Keratinocyte (primary cell): ENCODE measurements at regions not wholly inside any gene's neighbourhood (a gene's known extent, or its start where the extent isn't known, plus 50 kb on each side); places are given as distances from the start of the nearest gene placed in this dataset.

Experiments
- DNase-seq: peaks from one replicate; pipeline ENCODE4 v3.0.0-alpha.2; 2011; ENCODE audit warnings: low read depth, missing footprints, low spot score
- FAIRE-seq: peaks from 2 replicates; lab custom pipeline; 2011; peaks lifted over from hg19 to GRCh38; lab: Jason Lieb, UNC
- H2AFZ ChIP-seq: 2 replicates; pipeline ENCODE4 v1.6.0; 2012; ENCODE audit warnings: low read length, control low read depth, inconsistent platforms; ENCODE audit not compliant: control insufficient read depth
- H3K27ac ChIP-seq: 2 replicates; pipeline ENCODE4 v1.5.1; 2011; ENCODE audit warnings: low read length; ENCODE audit not compliant: control insufficient read depth, insufficient read depth
- H3K27me3 ChIP-seq: 3 replicates; pipeline ENCODE4 v1.6.0; 2011; ENCODE audit warnings: low read length; ENCODE audit not compliant: control insufficient read depth, insufficient read depth; ENCODE audit errors: extremely low read depth
- H3K36me3 ChIP-seq, 2 experiments: 2 replicates in 1 of 2; 3 replicates in 1 of 2; pipeline ENCODE4 v1.5.1; 2011; ENCODE audit warnings: low read length in 2 of 2, mild to moderate bottlenecking in 1 of 2; ENCODE audit not compliant: control insufficient read depth in 2 of 2, insufficient read depth in 2 of 2; ENCODE audit errors: extremely low read depth in 1 of 2
- H3K4me1 ChIP-seq: 3 replicates; pipeline ENCODE4 v1.5.1; 2011; ENCODE audit warnings: low read length; ENCODE audit not compliant: control insufficient read depth, insufficient read depth; ENCODE audit errors: extremely low read depth
- H3K4me2 ChIP-seq: 3 replicates; pipeline ENCODE4 v1.6.0; 2011; ENCODE audit warnings: low read depth, low read length; ENCODE audit not compliant: control insufficient read depth, insufficient read depth; ENCODE audit errors: extremely low read depth
- H3K4me3 ChIP-seq, 3 experiments: fragments of 200-600 bp in 1 of 3; sonication (generic) in 1 of 3; 2 replicates in 2 of 3; 3 replicates in 1 of 3; pipeline ENCODE4 v1.5.1; 2011 to 2016; ENCODE audit warnings: low read length in 3 of 3, mild to moderate bottlenecking in 3 of 3, control low read depth in 2 of 3, inconsistent platforms in 1 of 3, low read depth in 1 of 3, mixed read lengths in 1 of 3, mixed run types in 1 of 3, moderate library complexity in 1 of 3; ENCODE audit not compliant: control insufficient read depth in 2 of 3, insufficient read depth in 2 of 3; ENCODE audit errors: extremely low read depth in 1 of 3
- H3K79me2 ChIP-seq: 2 replicates; pipeline ENCODE4 v1.6.0; 2012; ENCODE audit warnings: low read length; ENCODE audit not compliant: control insufficient read depth, insufficient read depth
- H3K9ac ChIP-seq: 3 replicates; pipeline ENCODE4 v1.6.0; 2011; ENCODE audit warnings: low read length; ENCODE audit not compliant: control insufficient read depth, insufficient read depth; ENCODE audit errors: extremely low read depth
- H3K9me1 ChIP-seq: 3 replicates; pipeline ENCODE4 v1.6.0; 2011; ENCODE audit warnings: low read length; ENCODE audit not compliant: control insufficient read depth, insufficient read depth; ENCODE audit errors: extremely low read depth
- H3K9me3 ChIP-seq: 2 replicates; pipeline ENCODE4 v1.5.1; 2012; ENCODE audit warnings: low read depth, low read length; ENCODE audit not compliant: control insufficient read depth
- H4K20me1 ChIP-seq: 3 replicates; pipeline ENCODE4 v1.6.0; 2011; ENCODE audit warnings: low read length; ENCODE audit not compliant: control insufficient read depth, insufficient read depth; ENCODE audit errors: extremely low read depth
- CTCF ChIP-seq, 3 experiments: IDR thresholded peaks in 1 of 3; conservative IDR thresholded peaks in 1 of 3; optimal IDR thresholded peaks in 1 of 3; 2 replicates in 2 of 3; 3 replicates in 1 of 3; pipeline versions ENCODE3 to v1.5.1; 2011; ENCODE audit warnings: low read length in 3 of 3, mild to moderate bottlenecking in 3 of 3, moderate library complexity in 2 of 3, control low read depth in 1 of 3, inconsistent platforms in 1 of 3; ENCODE audit not compliant: insufficient read depth in 2 of 3; ENCODE audit errors: extremely low read depth in 1 of 3
- EZH2 ChIP-seq: IDR thresholded peaks from one replicate; pipeline ENCODE4 v1.6.1; 2012; ENCODE audit warnings: inconsistent platforms, mild to moderate bottlenecking, low read length, moderate library complexity
- dilution Hi-C: fragments of 300-500 bp; cut with MboI; formaldehyde crosslinking; loops from one replicate; pipeline ENCODE4 v1.7.0; 2020; ENCODE audit warnings: low sequenced_read_pairs; ENCODE audit not compliant: extremely low pct_ligation_motif_present

- dilution Hi-C loops = no loop called here
- no peaks in the 10 kb centered on the region for H3K79me2 ChIP-seq
These were observed 706.2 kb upstream of the CBLB start for GRCh38 chr3:106575029-106575428.

DNA sequence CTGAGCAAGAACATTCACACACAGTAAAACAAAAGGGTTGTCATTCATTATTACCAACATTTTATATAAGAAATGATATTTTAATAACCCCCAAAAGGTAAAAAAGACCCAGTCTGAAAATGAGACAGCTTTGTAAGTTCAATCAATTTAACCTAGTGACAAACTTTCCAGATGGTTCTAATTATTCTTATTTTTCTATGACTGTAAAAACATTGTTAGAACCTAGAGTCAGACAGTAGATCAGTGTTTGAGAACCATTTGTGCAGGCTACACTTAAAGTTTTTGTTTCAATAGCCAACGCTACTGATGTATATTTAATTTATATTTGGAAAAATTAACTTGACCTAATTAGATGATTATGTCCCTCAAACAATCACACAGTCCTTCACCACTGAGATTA is 708.4 kb upstream of the CBLB start:
- Histone ChIP-seq H3K9me3 (no peaks in the 10 kb centered on the region), H3K9ac (no peak overlapping the region), H2AFZ (no peak overlapping the region), H3K27me3 (no peaks in the 10 kb centered on the region), H3K4me1 (no peaks in the 10 kb centered on the region), H3K4me3 (no peak overlapping the region), H3K36me3 (no peaks in the 10 kb centered on the region), H3K4me2 (no peak overlapping the region), H3K27ac (no peak overlapping the region), H3K9me1 (no peaks in the 10 kb centered on the region), H4K20me1 (no peaks in the 10 kb centered on the region), H3K79me2 (no peaks in the 10 kb centered on the region)
- FAIRE-seq (no peak), DNase-seq (no peak)
- TF ChIP-seq EZH2 (no peak), CTCF (optimal IDR thresholded peaks at IDR 0.05 in 1 of 3, IDR thresholded peaks at IDR 0.05 in 1 of 3, conservative IDR thresholded peaks at IDR 0.05 in 1 of 3; ENCODE audit: extremely low read depth in 1 of 3, insufficient read depth in 2 of 3, low read length in 3 of 3) (no peak)
- dilution Hi-C loops = no loop called here

More at GRCh38 chr3:106575029-106575428, 706.2 kb upstream of the CBLB start:
- no peak overlapping the region for H3K4me2 ChIP-seq
- no peak for TF ChIP-seq CTCF (optimal IDR thresholded peaks at IDR 0.05 in 1 of 3, IDR thresholded peaks at IDR 0.05 in 1 of 3, conservative IDR thresholded peaks at IDR 0.05 in 1 of 3; ENCODE audit: extremely low read depth in 1 of 3, insufficient read depth in 2 of 3, low read length in 3 of 3)
- no peak for TF ChIP-seq EZH2
- H3K27me3 ChIP-seq = no peaks in the 10 kb centered on the region
- no peak overlapping the region for H3K27ac ChIP-seq
- no peak overlapping the region for H3K9ac ChIP-seq
- no peak for FAIRE-seq
- no peaks in the 10 kb centered on the region for H3K36me3 ChIP-seq
- no peak for DNase-seq
- H3K9me3 ChIP-seq = no peaks in the 10 kb centered on the region
- no peaks in the 10 kb centered on the region for H3K9me1 ChIP-seq
- H4K20me1 ChIP-seq = no peaks in the 10 kb centered on the region
- no peak overlapping the region for H3K4me3 ChIP-seq
- no peak overlapping the region for H2AFZ ChIP-seq
- H3K4me1 ChIP-seq = no peaks in the 10 kb centered on the region
